ENCODE measurements at regions not wholly inside any gene's neighbourhood (a gene's known extent, or its start where the extent isn't known, plus 50 kb on each side); places are given as distances from the start of the nearest gene placed in this dataset.
"Not testable (repeated sequence)": the region's sequence is repeated elsewhere in the genome, so short reads cannot be mapped to it uniquely, and the experiment has no call there.

DNA sequence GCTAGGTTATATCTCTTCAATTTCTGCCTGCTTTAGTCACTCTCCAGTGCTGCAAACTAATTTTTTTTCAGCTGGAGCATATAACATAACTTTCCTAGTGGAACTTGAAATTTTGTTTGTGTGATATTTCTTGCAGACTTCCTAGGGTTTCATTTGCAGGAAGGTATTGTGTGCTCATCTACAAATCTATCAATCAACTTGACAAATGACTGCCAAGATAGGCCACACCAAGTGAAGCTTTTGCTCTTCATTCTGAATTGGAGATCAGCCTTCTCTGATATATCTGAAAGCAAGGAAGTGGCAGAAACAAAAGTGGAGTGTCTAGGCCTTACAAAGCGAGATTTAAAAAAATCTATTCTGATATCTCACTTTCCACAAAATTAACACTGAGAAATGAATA is 551.1 kb upstream of the LRFN5 start:
- DNase-seq = no peak

- no peak for DNase-seq
Measured at GRCh38 chr14:41051801-41052200, 554.9 kb upstream of the LRFN5 start.

GRCh38 chr14:41047763-41048162 is 558.9 kb upstream of the LRFN5 start:
- no peak for DNase-seq

GRCh38 chr14:41037388-41037787 is 569.3 kb upstream of the LRFN5 start:
- no peak for DNase-seq

DNA sequence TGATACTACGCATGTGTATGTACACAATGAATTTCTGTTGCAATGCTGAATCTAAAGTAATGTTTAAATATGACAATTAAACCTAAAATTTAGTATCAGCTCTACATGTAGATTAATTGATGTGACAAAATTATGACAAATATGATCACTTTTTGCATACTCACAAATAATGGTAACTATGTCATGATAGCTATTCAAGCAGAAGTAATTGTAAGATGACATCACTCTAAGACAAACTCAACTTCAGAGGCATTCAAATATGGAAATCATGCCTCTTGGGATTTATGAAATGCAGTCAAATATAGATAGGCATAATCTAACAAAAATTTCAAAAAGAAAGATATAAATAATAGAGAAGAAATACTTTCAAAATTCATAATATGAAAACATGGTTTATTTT is 571.7 kb upstream of the LRFN5 start:
- no peak for DNase-seq

- DNase-seq = no peak
Measured at GRCh38 chr14:41022932-41023331, 583.7 kb upstream of the LRFN5 start.

- no peak for DNase-seq
Measured at GRCh38 chr14:41016213-41016612, 590.5 kb upstream of the LRFN5 start.

DNA sequence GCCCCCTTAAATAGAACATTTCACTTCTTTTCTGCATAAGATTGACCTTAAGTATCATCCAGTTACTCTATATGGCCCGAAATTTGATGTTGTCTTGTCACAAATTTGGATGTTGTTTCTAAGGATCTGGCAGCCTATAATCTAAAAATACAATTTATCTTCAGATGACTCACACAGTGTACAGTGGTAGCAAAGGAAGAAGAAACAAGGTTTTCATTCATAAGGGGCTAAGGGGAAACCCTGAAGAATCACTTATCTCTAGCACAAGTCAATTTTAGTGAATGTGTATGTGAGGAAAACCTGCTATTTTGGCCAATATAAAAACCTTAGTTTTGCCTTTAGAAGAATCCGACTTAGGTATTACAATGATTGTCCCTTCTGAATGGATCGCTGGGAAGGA is 606.3 kb upstream of the LRFN5 start:
- no peak for DNase-seq

GRCh38 chr14:40989260-40989659 is 617.4 kb upstream of the LRFN5 start:
- DNase-seq = no peak

DNA sequence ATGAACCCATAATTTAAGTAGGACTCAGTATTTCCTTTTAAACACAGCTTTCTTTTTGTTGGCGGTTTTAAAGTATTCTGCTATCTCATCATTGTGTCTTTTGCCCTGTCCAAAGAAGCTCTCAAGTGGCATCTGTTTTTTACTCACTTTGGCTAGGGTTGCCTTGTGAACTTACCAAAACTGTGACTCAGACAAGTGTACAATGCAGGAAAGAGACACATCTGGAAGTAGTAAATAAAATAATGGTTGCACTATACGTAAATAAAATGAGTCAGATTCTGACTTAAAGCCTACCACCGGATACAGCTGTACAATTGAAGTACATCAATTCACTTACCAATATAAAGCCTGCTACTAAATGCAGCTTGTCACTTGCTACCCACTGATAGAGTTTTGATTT is 619.2 kb upstream of the LRFN5 start:
- no peak for DNase-seq

GRCh38 chr14:40986655-40987054 is 620.0 kb upstream of the LRFN5 start:
- no peak for DNase-seq

- DNase-seq = no peak
Measured at GRCh38 chr14:40985584-40985983, 621.1 kb upstream of the LRFN5 start.

- DNase-seq = no peak
Measured at GRCh38 chr14:40983604-40984003, 623.1 kb upstream of the LRFN5 start.

DNA sequence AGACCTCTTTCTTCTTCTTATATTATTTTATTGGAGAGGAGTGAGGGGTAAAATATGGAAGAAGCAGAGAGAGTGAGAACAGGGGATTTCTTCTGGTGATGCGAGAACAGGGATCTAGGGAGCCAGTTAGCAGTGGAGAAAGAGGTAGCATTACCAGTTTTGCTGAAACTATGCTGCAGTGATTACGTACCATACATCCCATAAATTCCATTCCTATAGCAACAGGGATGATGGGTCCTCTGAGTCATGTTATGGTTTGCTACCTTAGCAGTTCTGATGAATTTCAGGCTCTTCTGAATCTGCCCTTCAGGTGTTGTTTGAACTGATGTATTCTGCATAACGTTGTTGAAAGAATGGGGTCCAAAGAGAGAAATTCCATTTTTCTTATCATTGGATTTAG is 625.4 kb upstream of the LRFN5 start:
- DNase-seq = no peak

DNA sequence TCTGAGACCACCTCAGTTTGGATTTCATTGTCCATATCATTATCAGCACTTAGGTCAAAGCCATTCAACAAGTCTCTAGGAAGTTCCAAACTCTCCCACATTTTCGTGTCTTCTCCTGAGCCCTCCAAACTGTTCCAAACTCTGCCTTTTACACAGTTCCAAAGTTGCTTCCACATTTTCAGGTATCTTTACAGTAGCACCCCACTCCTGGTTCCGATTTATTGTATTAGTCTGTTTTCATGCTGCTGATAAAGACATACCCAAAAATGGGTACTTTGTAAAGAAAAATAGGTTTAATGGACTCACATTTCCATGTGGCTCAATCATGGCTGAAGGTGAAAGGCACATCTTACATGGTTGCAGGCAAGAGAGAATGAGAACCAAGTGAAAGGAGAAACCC is 646.4 kb upstream of the LRFN5 start:
- not testable (repeated sequence) for DNase-seq

DNA sequence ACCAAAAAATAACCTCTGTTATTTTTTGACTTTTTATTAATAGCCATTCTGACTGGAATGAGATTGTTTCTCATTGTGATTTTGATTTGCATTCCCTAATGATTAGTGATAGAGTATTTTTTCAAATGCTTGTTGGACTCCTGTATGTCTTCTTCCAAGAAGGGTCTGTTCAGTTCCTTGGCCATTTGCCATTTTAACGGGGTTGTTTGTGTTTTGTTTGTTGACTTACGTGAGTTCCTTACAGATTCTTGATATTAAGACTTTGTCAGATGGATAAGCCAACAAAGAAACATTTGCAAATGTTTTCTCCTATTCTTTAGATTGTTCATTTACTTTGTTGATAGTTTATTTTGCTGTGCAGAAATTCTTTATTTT is 651.6 kb upstream of the LRFN5 start:
- DNase-seq = no peak

- not testable (repeated sequence) for DNase-seq
Measured at GRCh38 chr14:40954448-40955130, 652.1 kb upstream of the LRFN5 start.

DNA sequence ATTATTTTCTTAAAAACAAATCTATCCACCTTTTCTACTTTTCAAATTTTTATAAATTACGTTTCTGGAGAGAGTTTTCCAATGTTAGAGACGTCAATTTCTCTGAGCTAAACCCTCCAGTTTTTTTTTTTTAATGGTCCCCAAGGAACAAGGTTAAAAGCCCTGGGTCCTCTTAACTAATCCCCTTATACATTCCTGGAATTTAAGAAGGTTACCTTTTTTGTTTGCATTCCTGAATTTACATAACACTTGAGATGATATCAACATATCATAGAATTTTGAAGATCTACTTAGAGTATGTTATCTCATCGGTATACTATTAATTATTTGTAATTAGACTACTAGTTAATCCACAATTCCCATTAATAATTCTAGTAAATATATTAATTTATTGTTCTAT is 662.2 kb upstream of the LRFN5 start:
- no peak for DNase-seq

- DNase-seq = no peak
Measured at GRCh38 chr14:40936861-40937260, 669.8 kb upstream of the LRFN5 start.

DNA sequence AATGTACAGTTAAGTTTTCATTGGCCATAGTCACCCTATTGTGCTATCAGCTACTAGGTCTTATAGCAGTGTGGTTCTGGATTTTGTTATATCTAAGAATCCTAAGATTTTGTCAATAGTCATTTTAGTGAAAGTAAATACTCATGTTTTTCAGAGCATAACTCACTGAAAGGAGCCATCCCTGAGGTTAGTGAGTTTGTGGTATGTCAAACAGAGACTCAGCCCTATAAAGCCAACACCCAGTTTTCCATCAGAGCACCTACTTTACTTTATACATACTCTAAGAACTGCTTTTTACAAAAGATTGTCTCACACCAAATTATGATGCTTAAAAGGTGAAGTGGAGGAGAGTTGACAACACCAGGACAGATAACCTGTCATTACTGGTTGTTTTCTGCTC is 686.3 kb upstream of the LRFN5 start:
- DNase-seq = no peak

DNA sequence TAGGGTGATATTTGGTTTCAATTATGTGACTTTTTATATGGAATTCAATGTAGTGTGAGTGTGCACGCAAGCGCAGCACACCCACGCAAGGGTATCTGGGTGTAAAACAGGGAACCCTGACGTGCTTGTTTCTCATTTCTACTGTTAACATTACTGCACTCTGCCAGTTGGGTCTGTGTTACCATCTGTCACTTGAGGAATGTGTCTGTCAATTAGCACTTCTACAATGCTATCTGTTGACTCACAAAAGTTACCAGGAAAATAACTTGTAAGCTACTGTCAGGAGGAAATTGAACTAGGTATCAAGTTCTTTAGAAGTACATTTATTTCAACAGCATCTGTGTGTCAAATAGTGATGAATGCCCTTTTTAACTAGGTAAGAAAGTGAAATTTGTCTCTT is 695.5 kb upstream of the LRFN5 start:
- DNase-seq = no peak

DNA sequence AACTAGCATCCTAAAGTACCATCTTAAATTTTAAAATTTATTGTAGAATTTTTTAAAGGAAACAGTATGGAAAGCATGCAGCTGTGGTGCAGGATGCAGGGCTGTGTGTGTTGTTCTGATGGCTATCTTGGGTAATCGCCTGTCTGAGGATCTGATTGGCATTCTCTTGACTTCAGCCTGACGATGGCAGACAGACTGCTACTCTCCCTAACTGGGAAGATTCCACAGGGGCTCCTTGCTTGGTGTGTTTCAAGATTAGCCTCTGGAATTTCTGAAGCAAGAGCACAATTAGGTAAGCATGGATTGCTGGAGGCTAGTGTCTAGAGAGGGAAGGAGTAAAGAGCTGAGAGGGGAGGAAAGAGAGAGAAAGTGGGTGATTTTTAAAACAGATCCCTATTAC is 696.8 kb upstream of the LRFN5 start:
- no peak for DNase-seq

- DNase-seq = no peak
Measured at GRCh38 chr14:40903709-40904108, 703.0 kb upstream of the LRFN5 start.

DNA sequence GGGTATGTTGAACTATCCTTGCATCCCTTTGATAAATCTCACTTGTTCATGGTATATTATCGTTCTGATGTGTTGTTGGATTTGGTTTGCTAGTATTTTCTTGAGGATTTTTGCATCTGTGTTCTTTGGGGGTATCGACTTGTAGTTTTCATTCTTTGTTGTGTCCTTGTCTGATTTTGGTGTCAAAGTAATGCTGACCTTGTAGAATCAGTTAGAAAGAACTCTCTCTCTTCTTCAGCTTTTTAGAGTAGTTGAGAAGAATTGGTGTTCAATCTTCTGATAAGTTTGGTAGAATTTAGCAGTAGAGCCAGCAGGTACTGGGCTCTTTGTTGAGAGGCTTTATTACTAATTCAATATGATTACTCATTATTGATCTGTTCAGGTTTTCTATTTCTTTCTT is 707.2 kb upstream of the LRFN5 start:
- DNase-seq = no peak

GRCh38 chr14:40894846-40895245 is 711.8 kb upstream of the LRFN5 start:
- DNase-seq = no peak

DNA sequence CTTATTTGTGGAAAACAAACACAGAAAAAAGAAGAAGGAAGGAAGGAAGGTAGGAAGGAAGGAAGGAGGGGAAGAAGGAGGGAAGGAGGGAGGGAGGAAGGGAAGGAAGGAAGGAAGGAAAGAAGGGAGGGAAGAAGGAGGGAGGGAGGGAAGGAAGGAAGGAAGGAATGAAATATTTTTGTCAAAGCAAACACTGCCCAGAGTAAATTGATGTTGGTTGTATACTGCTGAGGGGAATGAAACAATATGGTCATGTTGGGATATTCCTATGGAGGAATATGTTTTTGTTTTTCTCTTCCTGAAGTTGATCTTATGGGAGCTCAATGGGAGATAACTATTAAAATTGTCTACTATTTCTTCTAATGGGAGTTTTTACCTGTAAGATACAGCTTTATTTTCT is 717.5 kb upstream of the LRFN5 start:
- no peak for DNase-seq
